ENCODE measurements at regions not wholly inside any gene's neighbourhood (a gene's known extent, or its start where the extent isn't known, plus 50 kb on each side); places are given as distances from the start of the nearest gene placed in this dataset.

DNA sequence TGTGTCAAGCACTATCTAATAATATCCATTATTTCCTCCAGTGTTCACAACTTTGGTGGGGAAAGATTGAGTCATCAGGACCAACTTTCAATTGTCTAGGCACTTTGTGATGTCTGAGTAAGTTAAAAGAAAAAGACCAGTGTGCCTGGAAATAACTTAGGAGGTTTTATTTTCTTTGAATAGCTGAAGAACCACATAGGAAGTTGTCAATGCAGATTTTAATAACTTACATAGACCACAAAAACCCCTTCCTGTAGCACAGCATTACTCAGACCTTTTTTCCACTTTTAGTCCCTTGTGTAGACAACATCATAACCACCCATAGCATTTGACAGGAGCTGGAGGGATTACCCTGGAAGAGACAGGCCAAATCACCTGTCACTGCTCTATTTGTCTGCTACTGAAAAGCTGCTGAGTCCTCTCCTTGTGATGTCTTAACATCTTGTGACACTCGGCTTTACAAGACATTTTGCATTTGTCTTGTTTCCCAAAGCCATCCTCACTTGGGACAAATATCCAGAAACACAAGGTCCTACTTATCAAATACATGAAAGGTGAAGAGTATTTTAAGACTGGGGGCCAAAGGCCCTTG is 241.5 kb upstream of the PTER start:
- Histone ChIP-seq H3K4me3 (no peak overlapping the region), H3K4me1 (no peaks in the 10 kb centered on the region), H3K27ac (no peak overlapping the region), H3K4me2 (no peak overlapping the region), H3K9me3 (no peaks in the 10 kb centered on the region)
- ChIA-PET CTCF (no interaction called here), POLR2A (no interaction called here)
- FAIRE-seq (no peak), ATAC-seq (no peak), DNase-seq (ENCODE audit: low read depth in 1 of 2, low spot score in 1 of 2) (no peak)
- WGBS (ENCODE audit: missing lambda C conversion rate): 10% methylated on average over 1 of the region's 1 CpG
- TF ChIP-seq TFCP2L1 (CRISPR knock-in tag; IDR thresholded peaks at IDR 0.05) (no peak), EHMT2 (IDR thresholded peaks at IDR 0.05; ENCODE audit: low read depth) (no peak), CBX2 (IDR thresholded peaks at IDR 0.05; ENCODE audit: borderline replicate concordance, low read depth) (no peak), GATA3 (IDR thresholded peaks at IDR 0.05; ENCODE audit: borderline replicate concordance) (no peak), RFX5 (IDR thresholded peaks at IDR 0.05) (no peak), FOSB (CRISPR knock-in tag; IDR thresholded peaks at IDR 0.05) (no peak), HOXB5 (CRISPR knock-in tag; IDR thresholded peaks at IDR 0.05) (no peak)
- TF ChIP-seq, protein P1, sequence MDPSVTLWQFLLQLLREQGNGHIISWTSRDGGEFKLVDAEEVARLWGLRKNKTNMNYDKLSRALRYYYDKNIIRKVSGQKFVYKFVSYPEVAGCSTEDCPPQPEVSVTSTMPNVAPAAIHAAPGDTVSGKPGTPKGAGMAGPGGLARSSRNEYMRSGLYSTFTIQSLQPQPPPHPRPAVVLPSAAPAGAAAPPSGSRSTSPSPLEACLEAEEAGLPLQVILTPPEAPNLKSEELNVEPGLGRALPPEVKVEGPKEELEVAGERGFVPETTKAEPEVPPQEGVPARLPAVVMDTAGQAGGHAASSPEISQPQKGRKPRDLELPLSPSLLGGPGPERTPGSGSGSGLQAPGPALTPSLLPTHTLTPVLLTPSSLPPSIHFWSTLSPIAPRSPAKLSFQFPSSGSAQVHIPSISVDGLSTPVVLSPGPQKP (IDR thresholded peaks at IDR 0.05; ENCODE audit: low read depth, low read length): no peak
- TF ChIP-seq, protein P2, sequence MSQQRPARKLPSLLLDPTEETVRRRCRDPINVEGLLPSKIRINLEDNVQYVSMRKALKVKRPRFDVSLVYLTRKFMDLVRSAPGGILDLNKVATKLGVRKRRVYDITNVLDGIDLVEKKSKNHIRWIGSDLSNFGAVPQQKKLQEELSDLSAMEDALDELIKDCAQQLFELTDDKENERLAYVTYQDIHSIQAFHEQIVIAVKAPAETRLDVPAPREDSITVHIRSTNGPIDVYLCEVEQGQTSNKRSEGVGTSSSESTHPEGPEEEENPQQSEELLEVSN (IDR thresholded peaks at IDR 0.05; ENCODE audit: borderline replicate concordance, low read depth): no peak

DNA sequence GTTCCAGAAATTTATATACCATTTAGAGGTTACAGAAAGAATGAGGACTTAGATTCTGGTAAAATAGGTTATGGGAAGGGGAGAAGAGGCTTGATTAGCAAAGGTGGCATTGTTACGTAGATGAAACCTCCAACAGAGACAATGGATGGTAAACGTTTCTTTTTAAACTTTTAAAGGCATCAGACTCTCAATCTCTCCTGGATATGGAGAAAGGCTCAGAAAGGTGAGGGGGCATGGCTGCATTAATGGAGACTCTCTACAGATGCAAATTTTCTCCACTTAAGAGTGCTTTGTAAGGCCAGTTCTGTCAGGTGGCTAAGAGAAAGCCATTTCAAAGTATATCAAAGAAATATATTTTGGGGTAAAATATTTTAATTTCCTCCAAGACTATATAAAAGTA is 240.9 kb upstream of the PTER start:
- no peaks in the 10 kb centered on the region for H3K9me3 ChIP-seq
- no peak for DNase-seq (ENCODE audit: low read depth in 1 of 2, low spot score in 1 of 2)
- ChIA-PET POLR2A (no interaction called here), CTCF (no interaction called here)
- H3K4me3 ChIP-seq: no peak overlapping the region
- no peak for ATAC-seq
- H3K4me1 ChIP-seq: no peaks in the 10 kb centered on the region
- H3K4me2 ChIP-seq: no peak overlapping the region
- H3K27ac ChIP-seq: no peak overlapping the region
- no peak for FAIRE-seq
- 36% methylated on average over 2 of the region's 2 CpGs for WGBS (ENCODE audit: missing lambda C conversion rate)
- TF ChIP-seq RCOR1 (IDR thresholded peaks at IDR 0.05; ENCODE audit: low read depth, low read length): no peak
- TF ChIP-seq, protein P3, sequence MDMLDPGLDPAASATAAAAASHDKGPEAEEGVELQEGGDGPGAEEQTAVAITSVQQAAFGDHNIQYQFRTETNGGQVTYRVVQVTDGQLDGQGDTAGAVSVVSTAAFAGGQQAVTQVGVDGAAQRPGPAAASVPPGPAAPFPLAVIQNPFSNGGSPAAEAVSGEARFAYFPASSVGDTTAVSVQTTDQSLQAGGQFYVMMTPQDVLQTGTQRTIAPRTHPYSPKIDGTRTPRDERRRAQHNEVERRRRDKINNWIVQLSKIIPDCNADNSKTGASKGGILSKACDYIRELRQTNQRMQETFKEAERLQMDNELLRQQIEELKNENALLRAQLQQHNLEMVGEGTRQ (IDR thresholded peaks at IDR 0.05): no peak
- no peak for TF ChIP-seq CEBPB (IDR thresholded peaks at IDR 0.05)
- TF ChIP-seq FOXS1 (CRISPR knock-in tag; IDR thresholded peaks at IDR 0.05): no peak
- TF ChIP-seq HOXB5 (CRISPR knock-in tag; IDR thresholded peaks at IDR 0.05): no peak
- TF ChIP-seq, protein P2 (IDR thresholded peaks at IDR 0.05; ENCODE audit: borderline replicate concordance, low read depth): no peak
- TF ChIP-seq, protein P4, sequence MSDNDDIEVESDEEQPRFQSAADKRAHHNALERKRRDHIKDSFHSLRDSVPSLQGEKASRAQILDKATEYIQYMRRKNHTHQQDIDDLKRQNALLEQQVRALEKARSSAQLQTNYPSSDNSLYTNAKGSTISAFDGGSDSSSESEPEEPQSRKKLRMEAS (IDR thresholded peaks at IDR 0.05): no peak

DNA sequence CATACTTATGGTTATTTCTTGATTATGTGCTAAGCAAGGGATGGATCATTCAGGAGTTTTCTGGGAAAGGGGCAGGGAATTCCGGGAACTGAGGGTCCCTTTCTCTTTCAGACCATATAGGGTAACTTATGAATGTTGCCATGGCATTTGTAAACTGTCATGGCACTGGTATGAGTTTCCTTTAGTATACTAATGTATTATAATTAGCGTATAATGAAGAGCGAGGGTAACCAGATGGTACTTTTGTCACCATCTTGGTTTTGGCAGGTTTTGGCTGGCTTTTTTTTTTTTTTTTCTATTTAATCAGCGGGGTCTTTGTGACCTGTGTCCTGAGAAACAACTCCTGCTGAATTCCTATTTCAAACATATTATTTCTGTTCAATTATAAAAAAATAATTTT is 237.6 kb upstream of the PTER start:
- WGBS (ENCODE audit: missing lambda C conversion rate): 47% methylated on average over 4 of the region's 4 CpGs
- Histone ChIP-seq H3K4me3 (no peak overlapping the region), H3K4me2 (no peak overlapping the region), H3K27ac (no peak overlapping the region), H3K9me3 (no peaks in the 10 kb centered on the region), H3K4me1 (no peaks in the 10 kb centered on the region)
- no peak for DNase-seq (ENCODE audit: low read depth in 1 of 2, low spot score in 1 of 2)
- POLR2A ChIA-PET: no interaction called here
- no peak for FAIRE-seq
- no peak for ATAC-seq
- CTCF ChIA-PET: no interaction called here
- no peak for TF ChIP-seq KDM1A (IDR thresholded peaks at IDR 0.05; ENCODE audit: low read depth)
- TF ChIP-seq CHD2 (IDR thresholded peaks at IDR 0.05; ENCODE audit: low read length, partially characterized antibody): no peak
- TF ChIP-seq ZC3H11A (IDR thresholded peaks at IDR 0.05): no peak
- no peak for TF ChIP-seq CHD4 (IDR thresholded peaks at IDR 0.05; ENCODE audit: borderline replicate concordance)
- TF ChIP-seq HOXB13 (CRISPR knock-in tag; IDR thresholded peaks at IDR 0.05; ENCODE audit: low read depth): no peak
- TF ChIP-seq ZNF302 (CRISPR knock-in tag; IDR thresholded peaks at IDR 0.05): no peak
- TF ChIP-seq, protein P5, sequence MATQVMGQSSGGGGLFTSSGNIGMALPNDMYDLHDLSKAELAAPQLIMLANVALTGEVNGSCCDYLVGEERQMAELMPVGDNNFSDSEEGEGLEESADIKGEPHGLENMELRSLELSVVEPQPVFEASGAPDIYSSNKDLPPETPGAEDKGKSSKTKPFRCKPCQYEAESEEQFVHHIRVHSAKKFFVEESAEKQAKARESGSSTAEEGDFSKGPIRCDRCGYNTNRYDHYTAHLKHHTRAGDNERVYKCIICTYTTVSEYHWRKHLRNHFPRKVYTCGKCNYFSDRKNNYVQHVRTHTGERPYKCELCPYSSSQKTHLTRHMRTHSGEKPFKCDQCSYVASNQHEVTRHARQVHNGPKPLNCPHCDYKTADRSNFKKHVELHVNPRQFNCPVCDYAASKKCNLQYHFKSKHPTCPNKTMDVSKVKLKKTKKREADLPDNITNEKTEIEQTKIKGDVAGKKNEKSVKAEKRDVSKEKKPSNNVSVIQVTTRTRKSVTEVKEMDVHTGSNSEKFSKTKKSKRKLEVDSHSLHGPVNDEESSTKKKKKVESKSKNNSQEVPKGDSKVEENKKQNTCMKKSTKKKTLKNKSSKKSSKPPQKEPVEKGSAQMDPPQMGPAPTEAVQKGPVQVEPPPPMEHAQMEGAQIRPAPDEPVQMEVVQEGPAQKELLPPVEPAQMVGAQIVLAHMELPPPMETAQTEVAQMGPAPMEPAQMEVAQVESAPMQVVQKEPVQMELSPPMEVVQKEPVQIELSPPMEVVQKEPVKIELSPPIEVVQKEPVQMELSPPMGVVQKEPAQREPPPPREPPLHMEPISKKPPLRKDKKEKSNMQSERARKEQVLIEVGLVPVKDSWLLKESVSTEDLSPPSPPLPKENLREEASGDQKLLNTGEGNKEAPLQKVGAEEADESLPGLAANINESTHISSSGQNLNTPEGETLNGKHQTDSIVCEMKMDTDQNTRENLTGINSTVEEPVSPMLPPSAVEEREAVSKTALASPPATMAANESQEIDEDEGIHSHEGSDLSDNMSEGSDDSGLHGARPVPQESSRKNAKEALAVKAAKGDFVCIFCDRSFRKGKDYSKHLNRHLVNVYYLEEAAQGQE (IDR thresholded peaks at IDR 0.05): no peak
- TF ChIP-seq MYC (IDR thresholded peaks at IDR 0.05; ENCODE audit: borderline replicate concordance, low read length): no peak
- no peak for TF ChIP-seq HEYL (CRISPR knock-in tag; IDR thresholded peaks at IDR 0.05)
- no peak for TF ChIP-seq CBX8 (IDR thresholded peaks at IDR 0.05)
- TF ChIP-seq RARB (CRISPR knock-in tag; IDR thresholded peaks at IDR 0.05): no peak
- TF ChIP-seq FOSB (CRISPR knock-in tag; IDR thresholded peaks at IDR 0.05): no peak
- no peak for TF ChIP-seq ZSCAN20 (CRISPR knock-in tag; IDR thresholded peaks at IDR 0.05)
- no peak for TF ChIP-seq POLR2AphosphoS2 (conservative IDR thresholded peaks at IDR 0.05; ENCODE audit: low read length)
- TF ChIP-seq SMC3 (IDR thresholded peaks at IDR 0.05): no peak
- no peak for TF ChIP-seq ESRRA (IDR thresholded peaks at IDR 0.05; ENCODE audit: borderline replicate concordance, low read length)

All from A549 (cell line).